HG03045 (cell line): ENCODE measurements at regions not wholly inside any gene's neighbourhood (a gene's known extent, or its start where the extent isn't known, plus 50 kb on each side); places are given as distances from the start of the nearest gene placed in this dataset.

Experiments
- ATAC-seq: cut with Tn5 transposase; IDR thresholded peaks from one replicate; pipeline ENCODE4 v1.9.1; 2021; ENCODE audit warnings: mild to moderate bottlenecking, moderate library complexity; ENCODE audit not compliant: unreplicated experiment

- ATAC-seq: no peak
These were observed 225.7 kb upstream of the TNP1 start for GRCh38 chr2:217085543-217085942.

- ATAC-seq: no peak
These were observed 221.9 kb upstream of the TNP1 start for GRCh38 chr2:217081799-217082198.

- no peak for ATAC-seq
These were observed 219.3 kb upstream of the TNP1 start for GRCh38 chr2:217079165-217079564.

- no peak for ATAC-seq
These were observed 218.1 kb upstream of the TNP1 start for GRCh38 chr2:217077831-217078407.

- ATAC-seq: no peak
These were observed 216.9 kb upstream of the TNP1 start for GRCh38 chr2:217076657-217077232.

- no peak for ATAC-seq
These were observed 216.2 kb upstream of the TNP1 start for GRCh38 chr2:217076058-217076435.

- no peak for ATAC-seq
These were observed 215.6 kb upstream of the TNP1 start for GRCh38 chr2:217075268-217076057.

GRCh38 chr2:217074576-217075255, 214.9 kb upstream of the TNP1 start:
- ATAC-seq: no peak

- no peak for ATAC-seq
These were observed 211.6 kb upstream of the TNP1 start for GRCh38 chr2:217071416-217071815.

- ATAC-seq: no peak
These were observed 210.7 kb upstream of the TNP1 start for GRCh38 chr2:217070611-217071010.

GRCh38 chr2:217070043-217070430, 210.2 kb upstream of the TNP1 start:
- no peak for ATAC-seq

- ATAC-seq: no peak
These were observed 209.6 kb upstream of the TNP1 start for GRCh38 chr2:217069263-217070042.

GRCh38 chr2:217068677-217069250, 208.9 kb upstream of the TNP1 start:
- ATAC-seq: no peak

- ATAC-seq: no peak
These were observed 207.9 kb upstream of the TNP1 start for GRCh38 chr2:217067787-217068186.

GRCh38 chr2:217066510-217067270, 206.8 kb upstream of the TNP1 start:
- ATAC-seq: no peak

GRCh38 chr2:217065695-217066405, 206.0 kb upstream of the TNP1 start:
- ATAC-seq: no peak

GRCh38 chr2:217065012-217065290, 205.1 kb upstream of the TNP1 start:
- no peak for ATAC-seq

- no peak for ATAC-seq
These were observed 204.6 kb upstream of the TNP1 start for GRCh38 chr2:217064234-217065011.

GRCh38 chr2:217063238-217063755, 203.4 kb upstream of the TNP1 start:
- ATAC-seq: no peak
